Osteocyte (in vitro differentiated cells): ENCODE measurements at regions not wholly inside any gene's neighbourhood (a gene's known extent, or its start where the extent isn't known, plus 50 kb on each side); places are given as distances from the start of the nearest gene placed in this dataset.
A peak's percentile ranks its signal among the peaks of the same experiment; 100 is the strongest.

Experiments
- DNase-seq: peaks from one replicate; pipeline ENCODE4 v3.0.0; 2021; ENCODE audit warnings: mixed read lengths; ENCODE audit not compliant: unreplicated experiment; ENCODE audit errors: extremely low spot score
- H3K27ac Mint-ChIP-seq: one replicate; pipeline ENCODE4 v1.8.0; 2021; ENCODE audit warnings: mild to moderate bottlenecking, mixed read lengths; ENCODE audit not compliant: unreplicated experiment
- H3K27me3 Mint-ChIP-seq: one replicate; pipeline ENCODE4 v1.8.0; 2021; ENCODE audit warnings: mixed read lengths; ENCODE audit not compliant: unreplicated experiment
- H3K36me3 Mint-ChIP-seq: one replicate; pipeline ENCODE4 v1.8.0; 2021; ENCODE audit warnings: mixed read lengths; ENCODE audit not compliant: unreplicated experiment
- H3K4me1 Mint-ChIP-seq: one replicate; pipeline ENCODE4 v1.8.0; 2021; ENCODE audit warnings: mixed read lengths; ENCODE audit not compliant: unreplicated experiment
- H3K4me3 Mint-ChIP-seq: one replicate; pipeline ENCODE4 v1.8.0; 2021; ENCODE audit warnings: mild to moderate bottlenecking, moderate library complexity, mixed read lengths; ENCODE audit not compliant: unreplicated experiment
- H3K9me3 Mint-ChIP-seq: one replicate; pipeline ENCODE4 v1.8.0; 2021; ENCODE audit warnings: mixed read lengths; ENCODE audit not compliant: unreplicated experiment
- TF ChIP-seq, protein P1 (sequence below): fragments of 200-600 bp; sonication (generic); IDR thresholded peaks from 2 replicates; pipeline ENCODE4 v1.5.0; 2021; ENCODE audit warnings: antibody characterized with exemption, mild to moderate bottlenecking, moderate library complexity

DNA sequence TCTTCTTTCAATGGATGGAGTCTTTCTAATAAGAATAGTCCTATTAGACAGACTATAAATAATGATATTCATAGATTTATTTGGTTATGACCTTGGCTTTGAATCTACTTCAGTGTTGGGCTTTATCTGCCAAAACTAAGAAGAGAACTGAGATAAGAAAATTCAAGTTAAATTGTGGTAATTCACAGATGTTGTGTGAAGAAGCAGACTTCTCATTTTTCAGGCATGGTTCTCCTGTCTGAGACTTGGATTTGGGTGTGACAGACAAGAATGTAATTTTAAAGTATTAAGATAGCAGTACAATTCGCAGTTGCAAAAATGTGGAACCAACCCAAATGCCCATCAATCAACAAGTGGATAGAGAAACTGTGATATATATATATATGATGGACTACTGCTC is 124.7 kb downstream of the QPCT start:
- no peaks in the 10 kb centered on the region for H3K27me3 Mint-ChIP-seq
- H3K36me3 Mint-ChIP-seq = peaks cover 1% of the 10 kb centered on the region
- peaks cover 35% of the 10 kb centered on the region for H3K4me1 Mint-ChIP-seq
- TF ChIP-seq, protein P1, sequence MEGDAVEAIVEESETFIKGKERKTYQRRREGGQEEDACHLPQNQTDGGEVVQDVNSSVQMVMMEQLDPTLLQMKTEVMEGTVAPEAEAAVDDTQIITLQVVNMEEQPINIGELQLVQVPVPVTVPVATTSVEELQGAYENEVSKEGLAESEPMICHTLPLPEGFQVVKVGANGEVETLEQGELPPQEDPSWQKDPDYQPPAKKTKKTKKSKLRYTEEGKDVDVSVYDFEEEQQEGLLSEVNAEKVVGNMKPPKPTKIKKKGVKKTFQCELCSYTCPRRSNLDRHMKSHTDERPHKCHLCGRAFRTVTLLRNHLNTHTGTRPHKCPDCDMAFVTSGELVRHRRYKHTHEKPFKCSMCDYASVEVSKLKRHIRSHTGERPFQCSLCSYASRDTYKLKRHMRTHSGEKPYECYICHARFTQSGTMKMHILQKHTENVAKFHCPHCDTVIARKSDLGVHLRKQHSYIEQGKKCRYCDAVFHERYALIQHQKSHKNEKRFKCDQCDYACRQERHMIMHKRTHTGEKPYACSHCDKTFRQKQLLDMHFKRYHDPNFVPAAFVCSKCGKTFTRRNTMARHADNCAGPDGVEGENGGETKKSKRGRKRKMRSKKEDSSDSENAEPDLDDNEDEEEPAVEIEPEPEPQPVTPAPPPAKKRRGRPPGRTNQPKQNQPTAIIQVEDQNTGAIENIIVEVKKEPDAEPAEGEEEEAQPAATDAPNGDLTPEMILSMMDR = no peak
- no peak overlapping the region for H3K4me3 Mint-ChIP-seq
- no peaks in the 10 kb centered on the region for H3K9me3 Mint-ChIP-seq
- DNase-seq = no peak
- H3K27ac Mint-ChIP-seq = no peak overlapping the region

DNA sequence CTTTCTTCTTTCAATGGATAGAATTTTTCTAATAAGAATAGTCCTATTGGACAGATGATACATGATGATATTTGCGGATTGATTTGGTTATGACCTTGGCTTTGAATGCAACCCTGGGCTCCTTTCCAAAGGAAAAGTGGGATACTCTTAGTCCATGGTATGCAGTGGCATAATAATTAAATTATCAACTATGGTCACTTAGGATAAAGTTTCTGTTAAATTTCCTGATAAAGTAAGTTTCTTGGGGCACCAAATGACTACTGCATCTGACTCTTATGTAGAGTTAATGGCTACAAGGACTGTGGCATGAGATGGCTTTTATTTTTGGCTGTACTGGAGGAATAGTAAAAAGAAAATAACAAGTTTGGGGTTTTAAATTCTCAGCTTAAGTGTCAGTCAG is 126.7 kb downstream of the QPCT start:
- Mint-ChIP-seq H3K36me3 (peaks cover 1% of the 10 kb centered on the region), H3K27ac (no peak overlapping the region), H3K4me1 (peaks cover 40% of the 10 kb centered on the region), H3K9me3 (no peaks in the 10 kb centered on the region), H3K4me3 (no peak overlapping the region), H3K27me3 (no peaks in the 10 kb centered on the region)
- TF ChIP-seq, protein P1 = no peak
- DNase-seq = no peak

DNA sequence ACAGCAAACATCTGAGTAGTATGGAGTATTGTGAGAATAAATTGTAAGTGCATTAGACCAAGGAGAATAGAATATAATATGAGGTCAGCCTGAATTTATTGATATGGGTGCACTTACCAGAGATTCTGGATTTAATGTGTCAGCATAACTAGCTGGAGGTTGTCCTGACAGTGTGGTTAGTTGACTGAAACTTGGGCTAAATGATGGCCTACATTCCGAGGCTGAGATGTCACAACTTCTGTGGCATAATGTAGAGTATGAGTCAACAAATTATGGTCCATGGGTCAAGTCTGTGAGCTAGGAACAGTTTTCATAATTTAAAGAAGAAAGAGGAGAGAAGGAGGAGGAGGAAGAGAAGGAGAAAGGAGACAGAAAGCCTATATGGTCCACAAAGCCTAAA is 127.6 kb downstream of the QPCT start:
- no peak for DNase-seq
- Mint-ChIP-seq H3K9me3 (no peaks in the 10 kb centered on the region), H3K4me1 (peaks cover 49% of the 10 kb centered on the region), H3K27ac (peak overlapping the region; percentile 78), H3K36me3 (peaks cover 1% of the 10 kb centered on the region), H3K4me3 (no peak overlapping the region), H3K27me3 (no peaks in the 10 kb centered on the region)
- TF ChIP-seq, protein P1 = no peak

DNA sequence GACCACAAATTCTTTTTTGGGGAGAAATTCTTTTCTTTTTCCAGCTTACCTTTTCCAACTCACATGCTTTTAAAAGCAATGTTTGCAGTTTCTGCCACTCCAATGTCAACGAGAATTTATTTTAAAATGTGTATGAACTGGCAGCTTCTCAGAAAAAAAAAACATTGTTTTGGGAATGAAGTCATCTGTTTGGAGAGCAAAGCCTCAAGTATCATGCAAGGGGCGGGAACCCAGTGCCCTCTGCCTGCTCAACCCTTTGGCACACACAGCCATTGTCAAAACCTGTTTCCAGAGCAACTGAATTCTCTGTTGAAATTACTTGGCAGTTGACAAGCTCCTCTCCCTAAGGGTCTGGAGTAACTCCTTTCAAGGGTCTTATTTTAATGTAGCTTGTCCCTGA is 128.5 kb downstream of the QPCT start:
- Mint-ChIP-seq H3K36me3 (peaks cover 1% of the 10 kb centered on the region), H3K4me1 (peaks cover 56% of the 10 kb centered on the region), H3K4me3 (no peak overlapping the region), H3K9me3 (no peaks in the 10 kb centered on the region), H3K27me3 (no peaks in the 10 kb centered on the region), H3K27ac (peak overlapping the region; percentile 78)
- DNase-seq = no peak
- TF ChIP-seq, protein P1 = no peak

DNA sequence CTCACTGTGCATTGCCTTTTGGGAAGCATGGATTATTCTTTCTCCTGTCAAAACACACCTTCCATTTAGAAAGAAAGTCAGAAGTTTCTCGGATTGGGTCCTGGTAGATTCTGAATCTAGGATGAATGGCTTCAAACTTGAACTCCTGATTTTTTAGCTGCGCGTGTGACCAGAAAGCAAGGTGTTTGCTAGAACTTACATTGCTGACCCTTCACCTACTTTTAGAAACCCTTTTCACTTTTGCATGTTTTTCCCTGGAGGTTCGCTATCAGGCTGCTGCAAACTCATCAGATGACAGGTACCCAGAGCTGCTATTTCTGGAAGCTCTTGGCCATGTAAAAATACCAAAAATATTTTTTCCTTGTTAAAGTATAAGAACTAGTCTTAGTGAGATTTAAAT is 132.0 kb downstream of the QPCT start:
- H3K36me3 Mint-ChIP-seq = no peaks in the 10 kb centered on the region
- H3K9me3 Mint-ChIP-seq = no peaks in the 10 kb centered on the region
- H3K4me1 Mint-ChIP-seq = peaks cover 47% of the 10 kb centered on the region
- DNase-seq = no peak
- no peak overlapping the region for H3K27ac Mint-ChIP-seq
- TF ChIP-seq, protein P1 = no peak
- no peaks in the 10 kb centered on the region for H3K27me3 Mint-ChIP-seq
- no peak overlapping the region for H3K4me3 Mint-ChIP-seq
